ENCODE measurements at regions not wholly inside any gene's neighbourhood (a gene's known extent, or its start where the extent isn't known, plus 50 kb on each side); places are given as distances from the start of the nearest gene placed in this dataset.

- no peak for FAIRE-seq
- DNase-seq (ENCODE audit: low read depth, low spot score), result no peak
- Histone ChIP-seq H3K4me2 (ENCODE audit: insufficient read depth, low read length) (no peak overlapping the region), H3K9me3 (replicated peaks; ENCODE audit: control insufficient read depth, insufficient read depth, low read length) (no peaks in the 10 kb centered on the region), H3K9ac (replicated peaks; ENCODE audit: extremely low read depth, insufficient read depth, low read length) (no peak overlapping the region), H3K4me1 (ENCODE audit: control insufficient read depth, extremely low read depth, insufficient read depth, low read length) (no peaks in the 10 kb centered on the region), H3K4me3 (replicated peaks in 1 of 3; ENCODE audit: insufficient read depth in 1 of 3, low read depth in 1 of 3, low read length in 3 of 3) (no peak overlapping the region), H3K36me3 (ENCODE audit: control insufficient read depth in 2 of 2, extremely low read depth in 1 of 2, insufficient read depth in 2 of 2, low read length in 2 of 2) (no peaks in the 10 kb centered on the region), H2AFZ (ENCODE audit: low read depth, low read length) (no peak overlapping the region), H3K79me2 (ENCODE audit: control insufficient read depth, insufficient read depth, low read length) (no peaks in the 10 kb centered on the region), H3K27ac (ENCODE audit: insufficient read depth, low read depth, low read length) (no peak overlapping the region), H4K20me1 (replicated peaks; ENCODE audit: control insufficient read depth, extremely low read depth, insufficient read depth, low read length) (no peaks in the 10 kb centered on the region), H3K27me3 (ENCODE audit: control insufficient read depth in 2 of 2, insufficient read depth in 2 of 2, low read length in 2 of 2) (no peaks in the 10 kb centered on the region), H3K9me1 (replicated peaks; ENCODE audit: control insufficient read depth, extremely low read depth, insufficient read depth, low read length) (no peaks in the 10 kb centered on the region)
- intact Hi-C loops (cut with micrococcal nuclease) (no loop called here), dilution Hi-C loops (cut with MboI; ENCODE audit: extremely low pct_ligation_motif_present, low sequenced_read_pairs) (no loop called here)
- POLR2A ChIA-PET, result no interaction called here
- CTCF ChIA-PET, result interaction anchor here (2.5 kb wide), 1 partner anchor 13 kb away, joined by 7 read pairs; no protein-coding TSS in a partner anchor
- BruUV-seq (replicated peaks), result no TSS peak
- TF ChIP-seq POLR2AphosphoS5 (IDR thresholded peaks at IDR 0.05; ENCODE audit: insufficient read depth, low read depth, low read length), result no peak
- TF ChIP-seq CTCF (IDR thresholded peaks at IDR 0.05; ENCODE audit: extremely low read depth in 1 of 2, insufficient read depth in 1 of 2, low read depth in 1 of 2, low read length in 2 of 2), result no peak
- TF ChIP-seq GATA2 (IDR thresholded peaks at IDR 0.05; ENCODE audit: insufficient read depth, insufficient read length, low read depth, low read length), result no peak
- no peak for TF ChIP-seq MYC (IDR thresholded peaks at IDR 0.05; ENCODE audit: low read depth, low read length)
- TF ChIP-seq FOS (IDR thresholded peaks at IDR 0.05; ENCODE audit: borderline replicate concordance, insufficient read depth, low read length), result no peak
- TF ChIP-seq POLR2A (IDR thresholded peaks at IDR 0.05; ENCODE audit: low read depth, low read length), result no peak
- TF ChIP-seq MAX (IDR thresholded peaks at IDR 0.05; ENCODE audit: insufficient read depth, insufficient read length), result no peak
- no peak for TF ChIP-seq EZH2 (IDR thresholded peaks at IDR 0.05; ENCODE audit: borderline replicate concordance, low read depth, low read length, severe bottlenecking)
- TF ChIP-seq JUN (IDR thresholded peaks at IDR 0.05; ENCODE audit: borderline replicate concordance, insufficient read depth, insufficient read length, low read depth), result no peak
Measured at GRCh38 chr2:46829231-46829995, 86.2 kb downstream of the MCFD2 start.
